ENCODE measurements at regions not wholly inside any gene's neighbourhood (a gene's known extent, or its start where the extent isn't known, plus 50 kb on each side); places are given as distances from the start of the nearest gene placed in this dataset.

GRCh38 chr12:60020068-60020467, 424.2 kb downstream of the SLC16A7 start:
- H3K27ac ChIP-seq (ENCODE audit: low read depth, low read length), result no peak overlapping the region
- H3K27me3 ChIP-seq (ENCODE audit: control insufficient read depth in 3 of 3, insufficient read depth in 3 of 3, low read length in 3 of 3), result no peaks in the 10 kb centered on the region
- H3K4me3 ChIP-seq (ENCODE audit: low read length in 3 of 3), result no peak overlapping the region
- H3K4me1 ChIP-seq (ENCODE audit: control insufficient read depth in 3 of 3, insufficient read depth in 3 of 3, low read length in 3 of 3), result no peaks in the 10 kb centered on the region
- no peaks in the 10 kb centered on the region for H3K36me3 ChIP-seq (ENCODE audit: control insufficient read depth in 3 of 3, insufficient read depth in 3 of 3, low read length in 3 of 3)
- no peaks in the 10 kb centered on the region for H3K9me3 ChIP-seq (ENCODE audit: control insufficient read depth in 3 of 3, low read length in 3 of 3)
- no peak overlapping the region for H3K9ac ChIP-seq (ENCODE audit: low read depth in 1 of 3, low read length in 3 of 3)

GRCh38 chr12:60021235-60021634, 425.4 kb downstream of the SLC16A7 start:
- Histone ChIP-seq H3K36me3 (ENCODE audit: control insufficient read depth in 3 of 3, insufficient read depth in 3 of 3, low read length in 3 of 3) (no peaks in the 10 kb centered on the region), H3K27ac (ENCODE audit: low read depth, low read length) (no peak overlapping the region), H3K9ac (ENCODE audit: low read depth in 1 of 3, low read length in 3 of 3) (no peak overlapping the region), H3K27me3 (ENCODE audit: control insufficient read depth in 3 of 3, insufficient read depth in 3 of 3, low read length in 3 of 3) (no peaks in the 10 kb centered on the region), H3K4me3 (ENCODE audit: low read length in 3 of 3) (no peak overlapping the region), H3K9me3 (ENCODE audit: control insufficient read depth in 3 of 3, low read length in 3 of 3) (no peaks in the 10 kb centered on the region), H3K4me1 (ENCODE audit: control insufficient read depth in 3 of 3, insufficient read depth in 3 of 3, low read length in 3 of 3) (no peaks in the 10 kb centered on the region)

- Histone ChIP-seq H3K9ac (ENCODE audit: low read depth in 1 of 3, low read length in 3 of 3) (no peak overlapping the region), H3K27ac (ENCODE audit: low read depth, low read length) (no peak overlapping the region), H3K4me3 (ENCODE audit: low read length in 3 of 3) (no peak overlapping the region), H3K4me1 (ENCODE audit: control insufficient read depth in 3 of 3, insufficient read depth in 3 of 3, low read length in 3 of 3) (no peaks in the 10 kb centered on the region), H3K27me3 (ENCODE audit: control insufficient read depth in 3 of 3, insufficient read depth in 3 of 3, low read length in 3 of 3) (no peaks in the 10 kb centered on the region), H3K9me3 (ENCODE audit: control insufficient read depth in 3 of 3, low read length in 3 of 3) (no peaks in the 10 kb centered on the region), H3K36me3 (ENCODE audit: control insufficient read depth in 3 of 3, insufficient read depth in 3 of 3, low read length in 3 of 3) (no peaks in the 10 kb centered on the region)
These were observed 431.4 kb downstream of the SLC16A7 start for GRCh38 chr12:60027266-60027665.

- no peak overlapping the region for H3K4me3 ChIP-seq (ENCODE audit: low read length in 3 of 3)
- H3K4me1 ChIP-seq (ENCODE audit: control insufficient read depth in 3 of 3, insufficient read depth in 3 of 3, low read length in 3 of 3), result no peaks in the 10 kb centered on the region
- no peak overlapping the region for H3K27ac ChIP-seq (ENCODE audit: low read depth, low read length)
- H3K27me3 ChIP-seq (ENCODE audit: control insufficient read depth in 3 of 3, insufficient read depth in 3 of 3, low read length in 3 of 3), result no peaks in the 10 kb centered on the region
- peaks cover 0 to 2% (median 0%) of the 10 kb centered on the region in 3 donors for H3K9me3 ChIP-seq (ENCODE audit: control insufficient read depth in 3 of 3, low read length in 3 of 3)
- no peaks in the 10 kb centered on the region for H3K36me3 ChIP-seq (ENCODE audit: control insufficient read depth in 3 of 3, insufficient read depth in 3 of 3, low read length in 3 of 3)
- no peak overlapping the region for H3K9ac ChIP-seq (ENCODE audit: low read depth in 1 of 3, low read length in 3 of 3)
These were observed 438.3 kb downstream of the SLC16A7 start for GRCh38 chr12:60034147-60034546.

GRCh38 chr12:60035835-60036234, 440.0 kb downstream of the SLC16A7 start:
- no peaks in the 10 kb centered on the region for H3K4me1 ChIP-seq (ENCODE audit: control insufficient read depth in 3 of 3, insufficient read depth in 3 of 3, low read length in 3 of 3)
- no peak overlapping the region for H3K9ac ChIP-seq (ENCODE audit: low read depth in 1 of 3, low read length in 3 of 3)
- H3K36me3 ChIP-seq (ENCODE audit: control insufficient read depth in 3 of 3, insufficient read depth in 3 of 3, low read length in 3 of 3), result no peaks in the 10 kb centered on the region
- peaks cover 0 to 2% (median 0%) of the 10 kb centered on the region in 3 donors for H3K9me3 ChIP-seq (ENCODE audit: control insufficient read depth in 3 of 3, low read length in 3 of 3)
- H3K27me3 ChIP-seq (ENCODE audit: control insufficient read depth in 3 of 3, insufficient read depth in 3 of 3, low read length in 3 of 3), result no peaks in the 10 kb centered on the region
- no peak overlapping the region for H3K27ac ChIP-seq (ENCODE audit: low read depth, low read length)
- H3K4me3 ChIP-seq (ENCODE audit: low read length in 3 of 3), result no peak overlapping the region

GRCh38 chr12:60042835-60043234, 447.0 kb downstream of the SLC16A7 start:
- H3K4me1 ChIP-seq (ENCODE audit: control insufficient read depth in 3 of 3, insufficient read depth in 3 of 3, low read length in 3 of 3), result no peaks in the 10 kb centered on the region
- H3K27ac ChIP-seq (ENCODE audit: low read depth, low read length), result no peak overlapping the region
- H3K36me3 ChIP-seq (ENCODE audit: control insufficient read depth in 3 of 3, insufficient read depth in 3 of 3, low read length in 3 of 3), result no peaks in the 10 kb centered on the region
- no peak overlapping the region for H3K4me3 ChIP-seq (ENCODE audit: low read length in 3 of 3)
- no peaks in the 10 kb centered on the region for H3K9me3 ChIP-seq (ENCODE audit: control insufficient read depth in 3 of 3, low read length in 3 of 3)
- H3K9ac ChIP-seq (ENCODE audit: low read depth in 1 of 3, low read length in 3 of 3), result no peak overlapping the region
- H3K27me3 ChIP-seq (ENCODE audit: control insufficient read depth in 3 of 3, insufficient read depth in 3 of 3, low read length in 3 of 3), result no peaks in the 10 kb centered on the region

- no peak overlapping the region for H3K4me3 ChIP-seq (ENCODE audit: low read length in 3 of 3)
- H3K4me1 ChIP-seq (ENCODE audit: control insufficient read depth in 3 of 3, insufficient read depth in 3 of 3, low read length in 3 of 3), result no peaks in the 10 kb centered on the region
- H3K9ac ChIP-seq (ENCODE audit: low read depth in 1 of 3, low read length in 3 of 3), result no peak overlapping the region
- H3K36me3 ChIP-seq (ENCODE audit: control insufficient read depth in 3 of 3, insufficient read depth in 3 of 3, low read length in 3 of 3), result no peaks in the 10 kb centered on the region
- H3K27ac ChIP-seq (ENCODE audit: low read depth, low read length), result no peak overlapping the region
- H3K27me3 ChIP-seq (ENCODE audit: control insufficient read depth in 3 of 3, insufficient read depth in 3 of 3, low read length in 3 of 3), result no peaks in the 10 kb centered on the region
- no peaks in the 10 kb centered on the region for H3K9me3 ChIP-seq (ENCODE audit: control insufficient read depth in 3 of 3, low read length in 3 of 3)
These were observed 447.4 kb downstream of the SLC16A7 start for GRCh38 chr12:60043236-60043635.

GRCh38 chr12:60052483-60052882, 456.7 kb downstream of the SLC16A7 start:
- H3K36me3 ChIP-seq (ENCODE audit: control insufficient read depth in 3 of 3, insufficient read depth in 3 of 3, low read length in 3 of 3), result no peaks in the 10 kb centered on the region
- H3K27ac ChIP-seq (ENCODE audit: low read depth, low read length), result no peak overlapping the region
- H3K4me3 ChIP-seq (ENCODE audit: low read length in 3 of 3), result no peak overlapping the region
- no peak overlapping the region for H3K9ac ChIP-seq (ENCODE audit: low read depth in 1 of 3, low read length in 3 of 3)
- no peaks in the 10 kb centered on the region for H3K9me3 ChIP-seq (ENCODE audit: control insufficient read depth in 3 of 3, low read length in 3 of 3)
- H3K4me1 ChIP-seq (ENCODE audit: control insufficient read depth in 3 of 3, insufficient read depth in 3 of 3, low read length in 3 of 3), result no peaks in the 10 kb centered on the region
- no peaks in the 10 kb centered on the region for H3K27me3 ChIP-seq (ENCODE audit: control insufficient read depth in 3 of 3, insufficient read depth in 3 of 3, low read length in 3 of 3)

- Histone ChIP-seq H3K9ac (ENCODE audit: low read depth in 1 of 3, low read length in 3 of 3) (no peak overlapping the region), H3K36me3 (ENCODE audit: control insufficient read depth in 3 of 3, insufficient read depth in 3 of 3, low read length in 3 of 3) (no peaks in the 10 kb centered on the region), H3K4me3 (ENCODE audit: low read length in 3 of 3) (no peak overlapping the region), H3K9me3 (ENCODE audit: control insufficient read depth in 3 of 3, low read length in 3 of 3) (no peaks in the 10 kb centered on the region), H3K27me3 (ENCODE audit: control insufficient read depth in 3 of 3, insufficient read depth in 3 of 3, low read length in 3 of 3) (no peaks in the 10 kb centered on the region), H3K4me1 (ENCODE audit: control insufficient read depth in 3 of 3, insufficient read depth in 3 of 3, low read length in 3 of 3) (no peaks in the 10 kb centered on the region), H3K27ac (ENCODE audit: low read depth, low read length) (no peak overlapping the region)
These were observed 463.4 kb downstream of the SLC16A7 start for GRCh38 chr12:60059180-60059579.

- H3K9ac ChIP-seq (ENCODE audit: low read depth in 1 of 3, low read length in 3 of 3), result no peak overlapping the region
- H3K9me3 ChIP-seq (ENCODE audit: control insufficient read depth in 3 of 3, low read length in 3 of 3), result no peaks in the 10 kb centered on the region
- no peak overlapping the region for H3K4me3 ChIP-seq (ENCODE audit: low read length in 3 of 3)
- H3K4me1 ChIP-seq (ENCODE audit: control insufficient read depth in 3 of 3, insufficient read depth in 3 of 3, low read length in 3 of 3), result no peaks in the 10 kb centered on the region
- no peak overlapping the region for H3K27ac ChIP-seq (ENCODE audit: low read depth, low read length)
- no peaks in the 10 kb centered on the region for H3K27me3 ChIP-seq (ENCODE audit: control insufficient read depth in 3 of 3, insufficient read depth in 3 of 3, low read length in 3 of 3)
- no peaks in the 10 kb centered on the region for H3K36me3 ChIP-seq (ENCODE audit: control insufficient read depth in 3 of 3, insufficient read depth in 3 of 3, low read length in 3 of 3)
These were observed 470.8 kb downstream of the SLC16A7 start for GRCh38 chr12:60066655-60067054.

GRCh38 chr12:60070552-60070951, 474.7 kb downstream of the SLC16A7 start:
- Histone ChIP-seq H3K36me3 (ENCODE audit: control insufficient read depth in 3 of 3, insufficient read depth in 3 of 3, low read length in 3 of 3) (no peaks in the 10 kb centered on the region), H3K9me3 (ENCODE audit: control insufficient read depth in 3 of 3, low read length in 3 of 3) (no peaks in the 10 kb centered on the region), H3K27ac (ENCODE audit: low read depth, low read length) (no peak overlapping the region), H3K27me3 (ENCODE audit: control insufficient read depth in 3 of 3, insufficient read depth in 3 of 3, low read length in 3 of 3) (no peaks in the 10 kb centered on the region), H3K4me3 (ENCODE audit: low read length in 3 of 3) (no peak overlapping the region), H3K4me1 (ENCODE audit: control insufficient read depth in 3 of 3, insufficient read depth in 3 of 3, low read length in 3 of 3) (no peaks in the 10 kb centered on the region), H3K9ac (ENCODE audit: low read depth in 1 of 3, low read length in 3 of 3) (no peak overlapping the region)

All from skeletal muscle tissue (tissue), 3 donors.